ENCODE measurements at regions not wholly inside any gene's neighbourhood (a gene's known extent, or its start where the extent isn't known, plus 50 kb on each side); places are given as distances from the start of the nearest gene placed in this dataset.

DNA sequence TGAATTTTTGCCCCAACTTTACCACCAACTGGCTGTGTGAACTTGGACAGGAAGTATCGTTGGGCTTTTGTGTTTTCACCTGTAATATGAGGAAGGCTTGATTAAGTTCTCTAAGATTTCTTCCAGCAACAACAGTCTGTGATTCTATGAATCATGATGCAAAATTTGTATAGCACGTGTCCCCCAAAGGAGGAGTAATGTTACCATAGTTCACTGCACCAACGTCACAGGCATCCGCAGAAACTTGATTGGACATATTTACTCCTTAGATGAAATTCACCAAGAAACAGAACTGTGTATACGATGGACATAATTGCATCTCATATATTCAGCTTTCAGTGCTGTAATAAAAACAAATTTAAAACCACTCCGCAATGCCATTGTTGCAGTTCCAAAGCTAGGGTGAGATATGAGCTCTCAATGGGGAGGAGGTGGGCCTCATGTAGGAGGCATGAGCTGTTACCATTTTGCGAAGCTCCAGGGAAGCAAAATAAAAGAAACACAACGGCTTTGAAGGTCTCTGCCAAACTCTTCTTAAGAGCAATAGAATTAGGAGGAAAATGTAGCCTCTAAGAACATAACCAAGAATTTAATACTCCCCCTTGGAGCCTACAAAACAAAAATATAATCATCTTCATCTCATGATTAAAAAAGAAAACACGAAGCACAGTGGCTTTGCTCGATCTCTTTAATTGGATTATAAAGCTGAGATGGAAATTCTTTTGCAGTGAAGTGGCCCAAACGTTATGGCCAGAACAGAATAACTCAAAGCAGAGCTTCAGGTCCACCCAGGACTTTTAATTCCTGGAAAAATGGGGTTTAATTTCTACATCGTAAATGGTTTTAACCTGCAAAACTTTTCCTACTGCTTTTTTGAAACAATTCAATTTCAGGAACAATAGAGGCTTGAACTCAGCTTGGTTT, 80.7 kb downstream of the CHST2 start:
- TF ChIP-seq EZH2 (IDR thresholded peaks at IDR 0.05; ENCODE audit: borderline replicate concordance, low read depth, low read length, severe bottlenecking) = no peak
- TF ChIP-seq, protein P1, sequence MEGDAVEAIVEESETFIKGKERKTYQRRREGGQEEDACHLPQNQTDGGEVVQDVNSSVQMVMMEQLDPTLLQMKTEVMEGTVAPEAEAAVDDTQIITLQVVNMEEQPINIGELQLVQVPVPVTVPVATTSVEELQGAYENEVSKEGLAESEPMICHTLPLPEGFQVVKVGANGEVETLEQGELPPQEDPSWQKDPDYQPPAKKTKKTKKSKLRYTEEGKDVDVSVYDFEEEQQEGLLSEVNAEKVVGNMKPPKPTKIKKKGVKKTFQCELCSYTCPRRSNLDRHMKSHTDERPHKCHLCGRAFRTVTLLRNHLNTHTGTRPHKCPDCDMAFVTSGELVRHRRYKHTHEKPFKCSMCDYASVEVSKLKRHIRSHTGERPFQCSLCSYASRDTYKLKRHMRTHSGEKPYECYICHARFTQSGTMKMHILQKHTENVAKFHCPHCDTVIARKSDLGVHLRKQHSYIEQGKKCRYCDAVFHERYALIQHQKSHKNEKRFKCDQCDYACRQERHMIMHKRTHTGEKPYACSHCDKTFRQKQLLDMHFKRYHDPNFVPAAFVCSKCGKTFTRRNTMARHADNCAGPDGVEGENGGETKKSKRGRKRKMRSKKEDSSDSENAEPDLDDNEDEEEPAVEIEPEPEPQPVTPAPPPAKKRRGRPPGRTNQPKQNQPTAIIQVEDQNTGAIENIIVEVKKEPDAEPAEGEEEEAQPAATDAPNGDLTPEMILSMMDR (IDR thresholded peaks at IDR 0.05; ENCODE audit: borderline replicate concordance, extremely low read depth, low read length, poor library complexity, severe bottlenecking) = no peak
